Testis (tissue), 2 donors: ENCODE measurements at regions not wholly inside any gene's neighbourhood (a gene's known extent, or its start where the extent isn't known, plus 50 kb on each side); places are given as distances from the start of the nearest gene placed in this dataset.

Experiments
- DNase-seq: peaks from one replicate; pipeline ENCODE4 v3.0.0-alpha.2; 2019
- H3K27ac ChIP-seq, 2 donors: fragments of 200-600 bp; sonication (generic); one replicate each; pipeline ENCODE4 v1.5.1; 2019
- H3K27me3 ChIP-seq: fragments of 200-600 bp; sonication (generic); one replicate; pipeline ENCODE4 v1.5.1; 2019
- H3K36me3 ChIP-seq: fragments of 200-600 bp; sonication (generic); one replicate; pipeline ENCODE4 v1.5.1; 2017; ENCODE audit warnings: low read depth; ENCODE audit errors: missing control alignments
- H3K4me1 ChIP-seq: fragments of 200-600 bp; sonication (generic); one replicate; pipeline ENCODE4 v1.5.1; 2019
- H3K4me3 ChIP-seq, 2 donors: fragments of 200-600 bp; sonication (generic); one replicate each; pipeline ENCODE4 v1.5.1; 2017 to 2019
- H3K9me3 ChIP-seq: fragments of 200-600 bp; sonication (generic); one replicate; pipeline ENCODE4 v1.5.1; 2017
- CTCF ChIP-seq, 3 experiments: fragments of 450-650 bp in 2 of 3; fragments of 200-600 bp in 1 of 3; sonication (generic) in 1 of 3; IDR thresholded peaks; one replicate each; pipeline ENCODE4 v1.5.1; 2016 to 2019; ENCODE audit warnings: antibody characterized with exemption in 3 of 3, mild to moderate bottlenecking in 2 of 3, moderate library complexity in 1 of 3
- POLR2A ChIP-seq: fragments of 450-650 bp; IDR thresholded peaks from one replicate; pipeline ENCODE4 v1.6.1; 2017; ENCODE audit warnings: antibody characterized with exemption, mild to moderate bottlenecking, moderate library complexity
- WGBS, 2 donors: methylation state at CpG; one replicate each; pipeline ENCODE4 v1.1.5; 2018; 5-methylcytosine and 5-hydroxymethylcytosine counted together
- intact Hi-C: fragments of 100-400 bp; cut with DNase I; formaldehyde crosslinking; loops from one replicate; pipeline ENCODE4 v1.15.1; 2023; ENCODE audit warnings: low total_unique reads

- no peaks in the 10 kb centered on the region for H3K27me3 ChIP-seq
- DNase-seq = no peak
- H3K4me3 ChIP-seq = no peak overlapping the region
- H3K36me3 ChIP-seq = no peaks in the 10 kb centered on the region
- 67 to 73% methylated on average over 1 of the region's 1 CpG for WGBS, 2 donors
- H3K27ac ChIP-seq = no peak overlapping the region
- intact Hi-C loops = no loop called here
- no peaks in the 10 kb centered on the region for H3K4me1 ChIP-seq
- no peak for TF ChIP-seq CTCF (IDR thresholded peaks at IDR 0.05)
- no peak for TF ChIP-seq POLR2A
- no peaks in the 10 kb centered on the region for H3K9me3 ChIP-seq
Observed at GRCh38 chr4:147418226-147418625, 62.7 kb upstream of the EDNRA start.

GRCh38 chr4:147421456-147421855, 59.4 kb upstream of the EDNRA start:
- intact Hi-C loops = no loop called here
- no peak for TF ChIP-seq POLR2A
- TF ChIP-seq CTCF (IDR thresholded peaks at IDR 0.05) = no peak
- Histone ChIP-seq H3K27me3 (no peaks in the 10 kb centered on the region), H3K4me1 (no peaks in the 10 kb centered on the region), H3K9me3 (no peaks in the 10 kb centered on the region), H3K27ac (no peak overlapping the region), H3K36me3 (no peaks in the 10 kb centered on the region), H3K4me3 (no peak overlapping the region)
- no peak for DNase-seq
- WGBS, 2 donors = 90 to 97% methylated on average over 2 of the region's 2 CpGs

- H3K4me1 ChIP-seq = no peaks in the 10 kb centered on the region
- no peaks in the 10 kb centered on the region for H3K9me3 ChIP-seq
- H3K36me3 ChIP-seq = no peaks in the 10 kb centered on the region
- intact Hi-C loops = no loop called here
- H3K4me3 ChIP-seq = no peak overlapping the region
- no peak overlapping the region for H3K27ac ChIP-seq
- TF ChIP-seq CTCF (IDR thresholded peaks at IDR 0.05) (no peak), POLR2A (no peak)
- DNase-seq = no peak
- 42 to 57% methylated on average over 4 of the region's 4 CpGs for WGBS, 2 donors
- H3K27me3 ChIP-seq = no peaks in the 10 kb centered on the region
Observed at GRCh38 chr4:147423229-147423628, 57.7 kb upstream of the EDNRA start.

GRCh38 chr4:147425019-147425418, 55.9 kb upstream of the EDNRA start:
- H3K4me3 ChIP-seq = no peak overlapping the region
- H3K9me3 ChIP-seq = no peaks in the 10 kb centered on the region
- no peak overlapping the region for H3K27ac ChIP-seq
- DNase-seq = no peak
- H3K4me1 ChIP-seq = no peaks in the 10 kb centered on the region
- no peaks in the 10 kb centered on the region for H3K36me3 ChIP-seq
- intact Hi-C loops = no loop called here
- TF ChIP-seq CTCF (IDR thresholded peaks at IDR 0.05) (no peak), POLR2A (no peak)
- WGBS, 2 donors = 92 to 96% methylated on average over 1 of the region's 1 CpG
- H3K27me3 ChIP-seq = no peaks in the 10 kb centered on the region

- H3K27me3 ChIP-seq = no peaks in the 10 kb centered on the region
- no peaks in the 10 kb centered on the region for H3K4me1 ChIP-seq
- no peaks in the 10 kb centered on the region for H3K36me3 ChIP-seq
- no peaks in the 10 kb centered on the region for H3K9me3 ChIP-seq
- intact Hi-C loops = no loop called here
- 89 to 93% methylated on average over 4 of the region's 4 CpGs for WGBS, 2 donors
- no peak for DNase-seq
- H3K27ac ChIP-seq = no peak overlapping the region
- H3K4me3 ChIP-seq = no peak overlapping the region
- no peak for TF ChIP-seq CTCF (IDR thresholded peaks at IDR 0.05)
- no peak for TF ChIP-seq POLR2A
Observed at GRCh38 chr4:147428583-147428982, 52.3 kb upstream of the EDNRA start.
